AG09319 (cell line): ENCODE measurements at regions not wholly inside any gene's neighbourhood (a gene's known extent, or its start where the extent isn't known, plus 50 kb on each side); places are given as distances from the start of the nearest gene placed in this dataset.

Experiments
- DNase-seq: peaks from one replicate; pipeline ENCODE4 v3.0.0-alpha.2; 2010; ENCODE audit warnings: low read depth; ENCODE audit errors: extremely low read depth
- CTCF ChIP-seq: IDR thresholded peaks from 2 replicates; pipeline ENCODE4 v1.5.1; 2011; ENCODE audit warnings: low read depth, mild to moderate bottlenecking, inconsistent platforms, low read length, moderate library complexity

DNA sequence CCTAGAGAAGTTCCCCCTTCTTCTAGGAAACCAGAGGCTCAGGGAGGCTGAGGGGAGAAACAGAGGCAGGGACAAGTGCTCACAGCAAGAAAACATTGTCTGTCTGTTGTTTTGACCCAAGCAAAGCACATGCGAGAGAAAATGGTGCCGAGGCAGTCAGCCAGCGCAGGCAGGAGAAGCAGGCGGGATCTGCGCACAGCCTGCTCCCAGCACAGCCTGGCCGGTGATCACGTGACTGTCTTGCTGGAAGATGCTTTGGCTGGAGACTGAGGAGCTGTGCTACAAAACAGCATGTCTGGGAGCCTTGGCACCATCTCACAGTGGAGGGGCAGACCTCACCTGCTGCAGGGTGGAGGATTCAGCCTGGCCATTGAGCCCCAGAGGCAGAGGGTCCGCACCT is 93.7 kb upstream of the MYCN start:
- TF ChIP-seq CTCF = no peak
- DNase-seq = no peak

DNA sequence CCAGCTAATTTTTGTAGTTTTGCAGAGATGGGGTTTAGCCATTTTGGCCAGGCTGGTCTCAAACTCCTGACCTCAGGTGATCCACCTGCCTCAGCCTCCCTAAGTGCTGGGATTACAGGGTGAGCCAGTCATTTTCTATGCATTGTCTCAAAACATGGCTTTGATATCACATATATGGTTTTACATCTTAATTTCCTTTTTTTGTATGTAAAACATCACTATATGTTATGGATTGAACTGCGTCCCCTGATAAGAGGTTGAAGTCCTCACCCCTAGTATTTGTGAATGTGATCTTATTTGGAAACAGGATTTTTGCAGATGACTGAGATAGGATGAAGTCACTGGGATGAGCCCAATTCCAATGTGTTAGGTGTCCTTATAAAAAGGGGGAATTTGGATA is 89.8 kb upstream of the MYCN start:
- no peak for DNase-seq
- TF ChIP-seq CTCF = no peak

GRCh38 chr2:15851076-15851693 is 89.2 kb upstream of the MYCN start:
- no peak for DNase-seq
- no peak for TF ChIP-seq CTCF

DNA sequence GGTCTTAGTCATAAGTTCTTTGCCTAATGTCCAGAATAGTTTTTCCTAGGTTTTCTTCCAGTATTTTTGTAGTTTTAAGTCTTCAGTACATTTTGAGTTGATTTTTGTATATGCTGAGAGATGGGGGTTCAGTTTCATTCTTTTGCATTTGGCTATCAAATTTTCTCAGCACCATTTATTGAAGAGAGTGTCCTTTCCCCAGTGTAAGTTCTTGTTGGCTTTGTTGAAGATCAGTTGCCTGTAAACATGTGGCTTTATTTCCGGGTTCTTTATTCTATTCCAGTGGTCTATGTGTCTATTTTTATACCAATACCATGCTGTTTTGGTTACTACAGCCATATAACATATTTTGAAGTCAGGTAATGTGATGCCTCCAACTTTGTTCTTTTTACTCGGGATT is 87.5 kb upstream of the MYCN start:
- DNase-seq = no peak

DNA sequence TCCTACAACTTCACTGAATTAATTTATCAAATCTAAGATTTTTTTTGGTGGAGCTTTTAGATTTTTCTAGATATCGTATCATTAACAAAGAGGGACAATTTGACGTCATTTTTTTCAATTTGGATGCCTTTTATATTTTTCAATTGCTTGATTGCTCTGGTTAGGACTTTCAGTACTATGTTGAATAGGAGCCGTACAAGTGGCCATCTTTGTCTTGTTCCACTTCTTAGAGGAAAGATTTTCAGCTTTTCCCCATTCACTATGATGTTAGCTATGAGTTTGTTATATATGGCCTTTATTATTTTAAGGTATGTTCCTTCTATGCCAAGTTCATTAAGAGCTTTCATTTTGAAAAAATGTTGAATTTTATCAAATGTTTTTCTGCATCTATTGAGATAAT is 86.4 kb upstream of the MYCN start:
- no peak for TF ChIP-seq CTCF
- no peak for DNase-seq

More for the DNA sequence above, 87.5 kb upstream of the MYCN start:
- TF ChIP-seq CTCF = no peak

DNA sequence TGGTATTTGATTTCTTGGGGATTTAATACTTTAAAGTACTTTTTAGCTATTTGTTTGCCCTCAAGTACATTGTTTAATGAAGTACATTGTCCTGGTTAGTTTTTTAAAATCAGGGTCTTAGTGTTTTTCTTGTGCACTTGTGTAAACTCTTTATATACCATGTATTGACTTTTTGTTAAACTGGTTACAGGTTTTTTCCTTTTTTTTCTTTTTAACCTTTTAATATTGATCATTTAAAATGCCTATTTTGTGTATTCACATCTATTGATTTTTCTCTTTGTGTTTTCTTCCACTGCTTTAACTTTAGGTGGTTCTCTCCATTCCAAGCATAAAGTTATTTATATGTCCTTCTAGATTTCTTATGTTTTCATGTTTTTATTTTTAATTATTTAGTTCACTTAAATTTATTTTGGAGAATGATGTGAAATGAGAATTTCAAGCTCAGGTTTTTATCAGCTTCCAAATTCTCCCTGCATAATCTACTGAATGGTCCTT is 84.5 kb upstream of the MYCN start:
- no peak for TF ChIP-seq CTCF
- DNase-seq = no peak

DNA sequence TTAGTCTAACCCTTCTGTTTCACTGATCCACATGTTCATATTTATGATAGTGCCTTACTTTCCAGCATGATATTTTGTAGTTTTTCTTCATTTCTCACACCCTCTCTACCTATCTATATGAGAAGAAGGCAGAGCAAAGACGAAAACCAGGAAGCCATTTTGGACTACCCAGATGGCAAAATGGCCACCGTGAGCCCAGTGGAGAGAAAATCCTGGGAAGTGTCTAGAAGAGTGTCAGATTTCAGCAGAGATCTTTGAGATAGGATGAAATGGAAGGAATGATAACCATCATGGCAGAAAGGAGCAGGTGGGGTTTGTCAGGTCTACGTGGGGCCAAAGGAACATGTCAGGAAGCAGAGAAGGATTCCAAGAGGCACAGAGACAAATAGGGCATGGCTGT is 84.0 kb upstream of the MYCN start:
- no peak for DNase-seq
- TF ChIP-seq CTCF = no peak
